Activated naive CD4-positive, alpha-beta T cell treated with anti-CD3 and anti-CD28 coated beads, Interleukin-2, amount 10 ng/mL, durations not matched to agents 7 days and 5 days (primary cell): ENCODE measurements at regions not wholly inside any gene's neighbourhood (a gene's known extent, or its start where the extent isn't known, plus 50 kb on each side); places are given as distances from the start of the nearest gene placed in this dataset.
"Not testable (repeated sequence)": the region's sequence is repeated elsewhere in the genome, so short reads cannot be mapped to it uniquely, and the experiment has no call there.

Experiments used
- CTCF ChIA-PET: fragments of 350-600 bp; sonication (Branson Sonifier 250); formaldehyde crosslinking; loops from one replicate; lab custom pipeline; 2021; ENCODE audit warnings: antibody characterized with exemption; lab: Charles Lee
- DNase-seq: peaks from one replicate; pipeline ENCODE4 v3.0.0-alpha.2; 2020
- H3K27ac Mint-ChIP-seq: one replicate; pipeline ENCODE4 v1.8.0; 2021; ENCODE audit warnings: mild to moderate bottlenecking, moderate library complexity, mixed read lengths
- H3K27me3 Mint-ChIP-seq: one replicate; pipeline ENCODE4 v1.8.0; 2021; ENCODE audit warnings: mild to moderate bottlenecking, mixed read lengths
- H3K36me3 Mint-ChIP-seq: one replicate; pipeline ENCODE4 v1.8.0; 2021; ENCODE audit warnings: mixed read lengths
- H3K4me1 Mint-ChIP-seq: one replicate; pipeline ENCODE4 v1.8.0; 2021; ENCODE audit warnings: mixed read lengths
- H3K4me3 Mint-ChIP-seq: one replicate; pipeline ENCODE4 v1.8.0; 2021; ENCODE audit warnings: mild to moderate bottlenecking, moderate library complexity, mixed read lengths
- H3K9me3 Mint-ChIP-seq: one replicate; pipeline ENCODE4 v1.8.0; 2021; ENCODE audit warnings: mixed read lengths

- H3K4me3 Mint-ChIP-seq = no peak overlapping the region
Observed at GRCh38 chr11:41784513-41785335, 325.3 kb upstream of the LRRC4C start.

GRCh38 chr11:41786087-41786486 lies 326.6 kb upstream of the LRRC4C start:
- CTCF ChIA-PET = no interaction called here
- Mint-ChIP-seq H3K4me3 (no peak overlapping the region), H3K27ac (no peak overlapping the region), H3K27me3 (no peaks in the 10 kb centered on the region), H3K9me3 (peaks cover 11% of the 10 kb centered on the region), H3K4me1 (no peaks in the 10 kb centered on the region), H3K36me3 (no peaks in the 10 kb centered on the region)
- DNase-seq = no peak

More at GRCh38 chr11:41784513-41785335, 325.3 kb upstream of the LRRC4C start:
- CTCF ChIA-PET = no interaction called here
- no peaks in the 10 kb centered on the region for H3K27me3 Mint-ChIP-seq
- H3K36me3 Mint-ChIP-seq = no peaks in the 10 kb centered on the region
- H3K9me3 Mint-ChIP-seq = peaks cover 11% of the 10 kb centered on the region
- H3K4me1 Mint-ChIP-seq = no peaks in the 10 kb centered on the region
- H3K27ac Mint-ChIP-seq = no peak overlapping the region
- no peak for DNase-seq

DNA sequence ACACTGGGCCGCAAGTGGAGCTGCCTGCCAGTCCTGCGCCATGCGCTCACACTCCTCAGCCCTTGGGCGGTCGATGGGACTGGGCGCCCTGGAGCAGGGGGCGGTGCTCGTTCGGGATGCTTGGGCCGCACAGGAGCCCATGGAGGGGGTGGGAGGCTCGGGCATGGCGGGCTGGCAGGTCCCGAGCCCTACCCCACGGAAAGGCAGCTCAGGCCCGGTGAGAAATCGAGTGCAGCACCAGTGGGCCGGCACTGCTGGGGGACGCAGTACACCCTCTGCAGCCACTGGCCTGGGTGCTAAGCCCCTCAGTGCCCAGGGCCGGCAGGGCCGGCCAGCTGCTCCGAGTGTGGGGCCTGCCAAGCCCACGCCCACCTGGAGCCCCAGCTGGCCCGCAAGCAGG lies 328.7 kb upstream of the LRRC4C start:
- Mint-ChIP-seq H3K27ac (no peak overlapping the region), H3K4me3 (no peak overlapping the region), H3K27me3 (no peaks in the 10 kb centered on the region), H3K36me3 (no peaks in the 10 kb centered on the region), H3K9me3 (peaks cover 16% of the 10 kb centered on the region), H3K4me1 (no peaks in the 10 kb centered on the region)
- DNase-seq = no peak
- CTCF ChIA-PET = no interaction called here

DNA sequence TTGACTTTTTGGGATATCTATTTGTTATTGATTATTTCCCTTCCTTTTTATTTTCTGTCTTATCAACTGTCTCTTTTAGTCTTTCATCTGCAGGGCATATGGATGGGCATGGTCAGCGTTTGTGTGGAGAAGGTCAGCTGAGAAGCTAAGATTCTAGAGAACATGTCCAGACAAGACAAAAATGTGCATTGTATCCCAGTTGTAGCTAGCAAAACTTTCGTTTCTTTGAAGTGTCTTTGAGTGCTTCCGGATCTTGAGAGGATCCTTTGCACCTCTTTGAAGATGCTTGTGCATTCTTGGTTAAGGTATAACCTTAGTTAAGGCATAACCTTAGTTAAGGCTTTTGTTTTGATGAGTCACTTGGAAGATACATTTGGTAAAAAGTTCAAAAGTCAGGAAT lies 329.9 kb upstream of the LRRC4C start:
- Mint-ChIP-seq H3K9me3 (peaks cover 16% of the 10 kb centered on the region), H3K27me3 (no peaks in the 10 kb centered on the region), H3K27ac (no peak overlapping the region)

DNA sequence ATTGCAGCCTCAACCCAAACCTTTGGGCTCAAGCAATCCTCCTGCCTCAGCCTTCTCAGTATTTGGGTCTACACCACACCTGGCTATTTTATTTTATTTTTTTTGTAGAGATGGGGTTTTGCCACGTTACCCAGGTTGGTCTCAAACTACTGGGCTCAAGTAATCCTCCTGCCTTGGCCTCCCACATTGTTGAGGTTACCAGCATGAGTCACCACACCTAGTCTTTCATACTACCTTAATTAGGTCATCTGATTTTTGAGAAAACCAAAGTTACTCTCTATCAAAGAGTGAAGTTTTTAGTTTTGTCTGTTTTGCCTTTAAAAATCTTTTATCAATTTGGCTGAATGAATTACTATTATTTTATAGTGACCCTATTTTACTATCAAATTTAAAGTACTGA lies 335.6 kb upstream of the LRRC4C start:
- H3K27me3 Mint-ChIP-seq = no peaks in the 10 kb centered on the region
- no peaks in the 10 kb centered on the region for H3K36me3 Mint-ChIP-seq
- no peak overlapping the region for H3K27ac Mint-ChIP-seq
- H3K4me3 Mint-ChIP-seq = no peak overlapping the region
- peaks cover 8% of the 10 kb centered on the region for H3K9me3 Mint-ChIP-seq
- H3K4me1 Mint-ChIP-seq = no peaks in the 10 kb centered on the region
- CTCF ChIA-PET = no interaction called here
- DNase-seq = no peak

More for the DNA sequence above, 329.9 kb upstream of the LRRC4C start:
- DNase-seq = no peak
- Mint-ChIP-seq H3K36me3 (no peaks in the 10 kb centered on the region), H3K4me1 (no peaks in the 10 kb centered on the region), H3K4me3 (no peak overlapping the region)
- CTCF ChIA-PET = no interaction called here

DNA sequence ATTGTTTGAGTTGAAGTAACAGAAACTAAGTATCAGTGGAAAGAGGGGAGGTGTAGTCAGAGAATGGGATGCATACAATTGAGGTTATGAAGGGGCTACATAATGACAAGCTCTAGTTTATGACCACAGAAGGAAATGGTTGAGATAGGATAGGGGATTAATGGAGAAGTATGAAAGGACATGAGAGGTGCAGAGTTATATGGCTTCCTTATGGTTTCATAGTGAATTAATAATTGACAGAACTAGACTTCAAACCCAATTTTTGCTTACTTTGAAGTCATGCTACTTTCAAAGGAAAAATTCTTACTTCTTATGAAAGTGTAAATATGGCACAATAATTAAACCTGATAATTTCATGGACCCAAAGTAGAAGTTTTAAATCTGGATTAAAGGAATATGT lies 340.3 kb upstream of the LRRC4C start:
- Mint-ChIP-seq H3K9me3 (peaks cover 16% of the 10 kb centered on the region), H3K4me3 (no peak overlapping the region), H3K27me3 (no peaks in the 10 kb centered on the region), H3K27ac (no peak overlapping the region), H3K36me3 (no peaks in the 10 kb centered on the region), H3K4me1 (no peaks in the 10 kb centered on the region)
- DNase-seq = no peak
- CTCF ChIA-PET = no interaction called here

DNA sequence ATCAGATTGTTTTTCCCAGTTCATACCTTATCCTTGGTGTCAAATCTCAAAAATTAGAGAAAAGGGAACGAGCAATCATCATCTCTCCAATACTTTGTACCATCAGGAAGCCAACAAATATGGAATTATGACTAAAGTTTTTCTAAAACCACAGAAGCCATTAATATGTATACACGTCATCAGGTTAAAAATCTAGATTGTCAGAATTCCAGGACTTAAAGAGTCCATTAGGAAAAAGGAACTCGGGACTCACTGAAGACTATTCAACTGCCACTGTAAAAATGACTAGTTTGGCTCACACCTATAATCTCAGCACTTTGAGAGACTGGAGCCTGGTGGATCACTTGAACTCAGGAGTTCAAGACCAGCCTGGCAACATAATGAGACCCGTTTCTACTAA lies 344.4 kb upstream of the LRRC4C start:
- no peak for DNase-seq
- H3K27me3 Mint-ChIP-seq = no peaks in the 10 kb centered on the region
- CTCF ChIA-PET = no interaction called here
- H3K4me3 Mint-ChIP-seq = no peak overlapping the region
- no peak overlapping the region for H3K27ac Mint-ChIP-seq
- no peaks in the 10 kb centered on the region for H3K36me3 Mint-ChIP-seq
- peaks cover 18% of the 10 kb centered on the region for H3K9me3 Mint-ChIP-seq
- H3K4me1 Mint-ChIP-seq = no peaks in the 10 kb centered on the region

- no peak for DNase-seq
- Mint-ChIP-seq H3K36me3 (no peaks in the 10 kb centered on the region), H3K9me3 (peaks cover 20% of the 10 kb centered on the region), H3K4me1 (no peaks in the 10 kb centered on the region), H3K4me3 (no peak overlapping the region), H3K27me3 (no peaks in the 10 kb centered on the region), H3K27ac (no peak overlapping the region)
- CTCF ChIA-PET = no interaction called here
Observed at GRCh38 chr11:41816396-41816795, 356.9 kb upstream of the LRRC4C start.

DNA sequence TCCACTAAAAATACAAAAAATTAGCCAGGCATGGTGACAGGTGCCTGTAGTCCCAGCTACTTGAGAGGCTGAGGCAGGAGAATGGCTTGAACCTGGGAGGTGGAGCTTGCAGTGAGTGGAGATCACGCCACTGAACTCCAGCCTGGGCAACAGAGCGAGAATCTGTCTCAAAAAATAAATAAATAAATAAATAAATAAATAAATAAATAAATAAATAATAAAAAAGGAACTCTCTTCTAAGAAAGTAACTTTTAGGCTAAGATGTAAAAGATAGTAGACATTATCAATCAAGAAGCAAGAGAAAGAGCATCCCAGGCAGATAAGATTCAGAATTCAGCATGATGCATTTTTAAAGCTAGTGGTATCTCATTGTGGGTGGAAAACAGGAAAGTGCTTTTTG lies 364.8 kb upstream of the LRRC4C start:
- H3K36me3 Mint-ChIP-seq, H3K27me3 Mint-ChIP-seq, H3K27ac Mint-ChIP-seq, H3K4me1 Mint-ChIP-seq, H3K4me3 Mint-ChIP-seq, DNase-seq, CTCF ChIA-PET: not testable (repeated sequence)
- H3K9me3 Mint-ChIP-seq = peaks cover 24% of the 10 kb centered on the region

GRCh38 chr11:41826085-41826484 lies 366.6 kb upstream of the LRRC4C start:
- H3K4me1 Mint-ChIP-seq = no peaks in the 10 kb centered on the region
- no peak overlapping the region for H3K27ac Mint-ChIP-seq
- H3K36me3 Mint-ChIP-seq = no peaks in the 10 kb centered on the region
- no peak overlapping the region for H3K4me3 Mint-ChIP-seq
- peaks cover 24% of the 10 kb centered on the region for H3K9me3 Mint-ChIP-seq
- CTCF ChIA-PET = no interaction called here
- H3K27me3 Mint-ChIP-seq = no peaks in the 10 kb centered on the region
- no peak for DNase-seq

DNA sequence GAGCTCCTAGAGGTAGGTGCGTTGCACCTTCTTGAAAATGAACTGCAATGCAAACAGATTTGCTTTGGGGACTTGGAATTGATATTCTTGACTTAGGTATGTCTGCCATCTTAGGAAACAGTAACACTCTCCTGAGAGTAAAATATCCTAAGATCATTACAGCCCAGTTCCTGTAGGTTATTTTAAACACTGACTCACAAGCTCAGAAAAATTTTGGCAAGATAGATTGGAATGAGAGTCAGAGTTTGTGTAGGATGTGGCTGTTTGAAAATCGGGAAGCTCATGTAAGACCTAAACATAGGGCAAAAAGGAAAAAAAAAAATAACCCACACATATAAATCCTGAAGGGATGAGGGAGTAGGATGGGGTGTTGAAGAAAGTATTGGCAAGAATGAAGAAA lies 377.0 kb upstream of the LRRC4C start:
- CTCF ChIA-PET = no interaction called here

GRCh38 chr11:41842673-41843072 lies 383.2 kb upstream of the LRRC4C start:
- H3K9me3 Mint-ChIP-seq = peaks cover 11% of the 10 kb centered on the region
- H3K36me3 Mint-ChIP-seq = no peaks in the 10 kb centered on the region
- H3K27ac Mint-ChIP-seq = no peak overlapping the region
- no peak overlapping the region for H3K4me3 Mint-ChIP-seq
- no peaks in the 10 kb centered on the region for H3K27me3 Mint-ChIP-seq
- no peak for DNase-seq
- CTCF ChIA-PET = no interaction called here
- no peaks in the 10 kb centered on the region for H3K4me1 Mint-ChIP-seq

More for the DNA sequence above, 377.0 kb upstream of the LRRC4C start:
- no peaks in the 10 kb centered on the region for H3K4me1 Mint-ChIP-seq
- no peak for DNase-seq
- H3K27me3 Mint-ChIP-seq = no peaks in the 10 kb centered on the region
- peaks cover 7% of the 10 kb centered on the region for H3K9me3 Mint-ChIP-seq
- H3K36me3 Mint-ChIP-seq = no peaks in the 10 kb centered on the region
- no peak overlapping the region for H3K4me3 Mint-ChIP-seq
- H3K27ac Mint-ChIP-seq = no peak overlapping the region

DNA sequence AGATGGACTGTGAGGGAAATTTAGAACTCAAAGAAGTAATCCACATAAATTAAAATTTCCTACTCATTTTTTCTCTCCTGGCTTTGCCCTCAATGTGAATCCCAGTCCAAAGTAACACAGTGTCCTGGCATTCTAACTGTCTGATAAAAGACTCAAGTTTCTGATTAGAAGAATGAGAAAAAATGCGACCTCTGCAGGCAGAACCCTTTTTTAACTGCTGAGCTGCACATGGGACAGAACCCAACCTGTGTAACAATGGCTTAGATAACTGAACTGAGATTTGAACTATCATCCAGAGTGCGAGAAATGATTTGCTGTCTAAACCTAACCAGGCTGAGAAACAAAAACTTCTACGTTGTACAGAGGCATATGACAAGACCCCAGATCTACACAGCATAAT lies 385.6 kb upstream of the LRRC4C start:
- Mint-ChIP-seq H3K9me3 (peaks cover 13% of the 10 kb centered on the region), H3K4me3 (no peak overlapping the region), H3K27me3 (no peaks in the 10 kb centered on the region), H3K27ac (no peak overlapping the region), H3K36me3 (no peaks in the 10 kb centered on the region), H3K4me1 (no peaks in the 10 kb centered on the region)
- no peak for DNase-seq
- CTCF ChIA-PET = no interaction called here

DNA sequence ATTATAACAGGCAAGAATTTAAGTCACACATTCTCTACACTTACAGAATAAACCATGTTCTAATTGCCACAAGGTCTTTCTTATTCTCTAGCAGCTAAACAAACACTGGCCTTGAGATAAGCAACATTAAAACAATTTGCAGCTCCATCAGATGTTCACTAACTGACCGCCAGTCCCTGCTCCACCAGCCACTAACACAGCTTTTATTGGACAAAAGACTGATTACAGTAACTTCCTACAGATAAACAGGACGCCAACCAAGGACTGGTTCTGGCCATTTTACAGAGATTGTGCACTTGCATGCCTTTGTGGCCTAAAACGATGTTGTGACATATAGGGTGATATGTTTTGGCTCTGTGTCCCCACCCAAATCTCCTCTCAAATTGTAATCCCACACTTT lies 388.9 kb upstream of the LRRC4C start:
- Mint-ChIP-seq H3K9me3 (peaks cover 8% of the 10 kb centered on the region), H3K4me3 (no peak overlapping the region), H3K4me1 (no peaks in the 10 kb centered on the region), H3K27ac (no peak overlapping the region), H3K36me3 (no peaks in the 10 kb centered on the region), H3K27me3 (no peaks in the 10 kb centered on the region)
- CTCF ChIA-PET = no interaction called here
- no peak for DNase-seq

DNA sequence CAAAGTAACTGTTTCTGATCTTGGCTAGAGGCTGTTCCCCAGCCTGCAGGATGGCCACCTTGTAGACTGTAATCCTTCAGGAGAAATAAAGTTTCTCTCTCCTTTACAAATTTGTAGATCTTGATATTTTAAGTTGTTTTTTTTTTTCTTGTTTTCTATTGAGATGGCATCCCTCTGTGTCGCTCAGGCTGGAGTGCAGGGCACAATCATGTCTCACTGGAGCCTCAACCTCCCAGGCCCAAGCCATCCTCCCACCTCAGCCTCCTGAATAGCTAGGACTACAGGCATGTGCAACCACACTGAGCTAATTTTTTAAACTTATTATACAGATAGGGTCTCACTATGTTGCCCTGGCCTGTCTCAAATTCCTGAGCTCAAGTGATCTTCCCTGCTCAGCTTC lies 389.8 kb upstream of the LRRC4C start:
- Mint-ChIP-seq H3K4me3 (no peak overlapping the region), H3K4me1 (no peaks in the 10 kb centered on the region), H3K27ac (no peak overlapping the region), H3K36me3 (no peaks in the 10 kb centered on the region), H3K27me3 (no peaks in the 10 kb centered on the region), H3K9me3 (peaks cover 10% of the 10 kb centered on the region)
- DNase-seq = no peak
- CTCF ChIA-PET = no interaction called here
